Limb (tissue), 2 donors: ENCODE measurements at regions not wholly inside any gene's neighbourhood (a gene's known extent, or its start where the extent isn't known, plus 50 kb on each side); places are given as distances from the start of the nearest gene placed in this dataset.
"Not testable (repeated sequence)": the region's sequence is repeated elsewhere in the genome, so short reads cannot be mapped to it uniquely, and the experiment has no call there.

ENCODE experiments used
- DNase-seq, 2 donors: peaks; one replicate each; pipeline ENCODE4 v3.0.0-alpha.2; 2016; ENCODE audit errors: extremely low spot score in 2 of 2

DNA sequence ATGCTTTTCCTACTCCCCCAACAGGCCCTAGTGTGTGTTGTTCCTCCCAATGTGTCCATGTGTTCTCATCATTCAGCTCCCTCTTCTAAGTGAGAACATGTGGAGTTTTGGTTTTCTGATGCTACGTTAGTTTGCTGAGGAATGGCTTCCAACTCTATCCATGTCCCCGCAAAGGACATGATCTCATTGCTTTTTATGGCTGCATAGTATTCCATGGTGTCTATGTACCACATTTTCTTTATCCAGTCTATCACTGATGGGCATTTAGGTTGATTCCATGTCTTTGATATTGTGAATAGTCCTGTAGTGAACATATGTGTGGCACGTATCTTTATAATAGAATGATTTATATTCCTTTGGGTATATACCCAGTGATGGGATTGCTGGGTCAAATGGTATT is 72.5 kb upstream of the CCNY start:
- not testable (repeated sequence) for DNase-seq

GRCh38 chr10:35264636-35265035 is 71.7 kb upstream of the CCNY start:
- not testable (repeated sequence) for DNase-seq

DNA sequence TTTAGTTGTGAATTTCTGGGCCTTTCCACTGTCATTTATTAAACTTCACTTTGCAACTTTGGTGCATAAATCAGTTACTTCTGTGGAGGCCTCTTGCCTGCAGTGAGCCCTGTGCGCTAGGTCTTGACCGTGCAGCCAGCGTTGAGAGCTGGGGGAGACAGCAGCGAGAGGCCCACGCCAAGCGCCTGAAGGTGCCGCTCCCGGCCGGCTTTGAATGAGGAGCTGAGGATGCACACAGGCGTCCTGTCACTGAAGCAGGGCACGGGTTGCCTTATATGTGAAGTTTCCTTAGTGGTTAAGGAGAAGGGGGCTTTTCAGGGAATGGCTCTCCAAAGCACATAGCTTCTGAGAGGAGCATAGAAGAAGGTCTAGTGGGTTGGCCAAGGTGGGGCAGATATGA is 70.9 kb upstream of the CCNY start:
- no peak for DNase-seq

DNA sequence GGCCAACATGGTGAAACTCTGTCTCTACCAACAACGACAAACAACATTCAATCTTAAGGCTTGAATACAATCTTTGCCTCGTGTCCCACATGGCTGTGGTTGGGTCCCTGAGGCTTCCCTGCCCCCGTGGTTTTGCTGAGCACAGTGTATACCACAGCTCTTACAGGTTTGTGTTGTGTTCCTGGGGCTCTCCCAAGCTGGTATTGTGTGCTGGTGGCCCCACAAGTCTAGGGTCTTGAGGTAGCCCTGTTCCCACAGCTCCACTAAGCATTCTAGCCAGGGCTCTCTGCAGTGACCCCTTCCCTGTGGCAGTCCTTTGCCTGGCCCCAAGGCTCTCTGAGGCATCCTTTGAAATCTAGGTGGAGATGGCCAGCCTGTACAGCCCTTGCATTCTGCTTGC is 68.0 kb upstream of the CCNY start:
- DNase-seq, result no peak

DNA sequence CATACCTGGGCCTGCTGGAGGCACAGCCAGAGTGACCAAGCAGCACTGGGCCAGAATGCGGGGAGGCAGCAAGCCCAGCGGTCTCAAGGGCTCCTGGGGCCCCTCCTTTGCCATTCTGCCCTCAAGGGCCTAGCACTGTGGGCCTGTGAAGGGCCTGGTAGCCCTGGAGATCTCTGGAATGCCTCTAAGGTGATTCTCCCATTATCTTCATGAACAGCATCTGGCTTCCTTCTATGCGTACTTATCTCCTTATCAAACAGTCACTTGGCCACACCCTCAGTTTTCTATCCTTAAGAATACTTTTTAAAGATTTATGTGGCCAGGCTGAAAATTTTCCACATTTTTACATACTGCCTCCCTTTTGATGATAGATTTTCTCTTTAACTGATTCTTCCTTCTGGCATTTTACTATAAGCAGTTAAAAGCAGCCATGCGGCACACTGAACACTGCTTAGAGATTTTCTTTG is 67.5 kb upstream of the CCNY start:
- no peak for DNase-seq

DNA sequence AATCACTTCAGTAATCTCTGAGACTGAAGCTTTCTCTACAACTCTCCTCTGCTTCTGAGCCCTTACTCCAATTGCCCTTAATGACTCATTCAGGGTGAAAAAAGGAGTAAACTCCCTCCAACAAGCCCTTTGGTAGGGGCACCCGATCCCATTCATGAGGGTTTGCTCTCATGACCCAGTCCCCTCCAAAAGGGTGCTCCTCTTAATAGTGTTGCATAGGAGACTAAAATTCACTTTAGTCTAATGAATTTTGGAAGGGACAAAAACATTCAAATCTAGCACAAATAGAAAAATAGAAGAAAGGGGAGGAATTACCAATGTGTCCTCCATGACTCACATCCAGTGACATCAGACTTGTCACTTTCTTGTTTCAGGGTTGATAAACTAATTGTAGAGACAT is 66.2 kb upstream of the CCNY start:
- no peak for DNase-seq

GRCh38 chr10:35271086-35271858 is 65.0 kb upstream of the CCNY start:
- peak in 1 of 2 donors; percentile 40 for DNase-seq

DNA sequence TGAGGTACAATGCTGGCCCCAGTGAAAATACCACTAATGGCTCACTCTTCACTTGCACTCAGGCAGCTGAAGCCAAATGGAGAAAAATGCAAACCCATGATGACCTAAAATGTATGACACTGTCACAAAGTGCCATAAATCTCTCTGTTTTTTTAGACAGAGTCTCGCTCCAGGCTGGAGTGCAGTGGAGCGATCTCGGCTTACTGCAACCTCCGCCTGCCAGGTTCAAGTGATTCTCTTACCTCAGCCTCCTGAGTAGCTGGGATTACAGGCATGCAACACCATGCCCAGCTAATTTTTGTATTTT is 64.5 kb upstream of the CCNY start:
- not testable (repeated sequence) for DNase-seq

DNA sequence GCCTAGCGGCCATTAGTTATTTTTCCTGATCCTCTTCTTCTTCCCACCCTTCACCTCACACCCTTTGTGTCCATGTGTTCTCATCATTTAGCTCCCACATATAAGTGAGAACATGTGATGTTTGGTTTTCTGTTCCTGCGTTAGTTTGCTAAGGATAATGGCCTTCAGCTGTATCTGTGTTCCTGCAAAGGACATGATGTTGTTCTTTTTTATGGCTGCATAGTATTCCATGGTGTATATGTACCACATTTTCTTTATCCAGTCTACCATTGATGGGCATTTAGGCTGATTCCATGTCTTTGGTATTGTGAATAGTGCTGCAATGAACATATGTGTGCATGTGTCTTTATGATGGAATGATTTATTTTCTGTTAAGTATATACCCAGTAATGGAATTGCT is 63.9 kb upstream of the CCNY start:
- DNase-seq, result not testable (repeated sequence)

- not testable (repeated sequence) for DNase-seq
Observed at GRCh38 chr10:35273994-35274393, 62.3 kb upstream of the CCNY start.

DNA sequence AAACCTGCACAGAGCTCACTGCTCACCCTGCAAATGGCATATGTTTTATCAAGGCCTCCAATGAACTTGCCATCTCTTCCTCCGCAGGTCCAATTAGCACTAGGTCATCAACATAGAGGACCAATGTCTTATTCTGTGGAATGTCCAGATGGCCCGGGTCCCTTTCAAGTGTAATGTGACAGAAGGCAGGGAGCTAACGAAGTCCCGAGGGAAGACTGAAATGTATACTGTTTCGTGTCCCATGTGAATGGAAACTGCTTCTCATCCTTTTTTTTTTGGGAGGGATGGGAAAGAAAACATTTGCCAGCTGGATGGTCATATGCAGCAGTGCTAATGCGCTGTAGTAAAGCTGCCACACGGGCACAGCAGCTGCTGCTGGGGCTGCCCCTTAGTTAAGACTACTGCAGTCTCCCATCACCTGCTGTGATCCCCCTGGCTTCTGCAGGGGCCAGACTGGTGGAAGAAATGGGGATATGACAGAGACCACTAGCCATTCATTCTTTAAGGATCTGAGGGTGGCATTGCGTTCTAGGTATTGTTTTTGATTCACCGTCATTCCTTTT is 61.7 kb upstream of the CCNY start:
- DNase-seq, result no peak

- DNase-seq, result no peak
Observed at GRCh38 chr10:35276889-35277288, 59.4 kb upstream of the CCNY start.

GRCh38 chr10:35280246-35280645 is 56.1 kb upstream of the CCNY start:
- not testable (repeated sequence) for DNase-seq
